ENCODE measurements at regions not wholly inside any gene's neighbourhood (a gene's known extent, or its start where the extent isn't known, plus 50 kb on each side); places are given as distances from the start of the nearest gene placed in this dataset.

DNA sequence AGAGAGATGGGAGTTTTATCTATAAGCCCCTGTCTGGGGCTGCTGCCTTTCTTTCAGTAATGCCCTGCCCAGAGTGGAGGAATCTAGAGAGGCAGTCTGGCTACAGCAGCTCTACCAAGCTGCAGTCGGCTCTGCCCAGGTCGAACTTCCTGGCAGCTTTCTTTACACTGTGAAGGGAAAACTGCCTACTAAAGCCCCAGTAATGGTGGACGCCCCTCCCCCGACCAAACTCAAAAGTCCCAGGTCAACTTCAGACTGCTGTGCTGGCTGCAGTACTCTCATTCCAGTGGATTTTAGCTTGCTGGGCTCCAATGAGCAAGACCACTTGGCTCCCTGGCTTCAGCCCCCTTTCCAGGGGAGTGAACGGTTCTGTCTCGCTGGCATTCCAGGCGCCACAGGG is 65.9 kb upstream of the RARB start:
- no peak for TF ChIP-seq EZH2phosphoT487 (IDR thresholded peaks at IDR 0.05; ENCODE audit: borderline replicate concordance, low read depth, low read length)
- TF ChIP-seq, protein P1, sequence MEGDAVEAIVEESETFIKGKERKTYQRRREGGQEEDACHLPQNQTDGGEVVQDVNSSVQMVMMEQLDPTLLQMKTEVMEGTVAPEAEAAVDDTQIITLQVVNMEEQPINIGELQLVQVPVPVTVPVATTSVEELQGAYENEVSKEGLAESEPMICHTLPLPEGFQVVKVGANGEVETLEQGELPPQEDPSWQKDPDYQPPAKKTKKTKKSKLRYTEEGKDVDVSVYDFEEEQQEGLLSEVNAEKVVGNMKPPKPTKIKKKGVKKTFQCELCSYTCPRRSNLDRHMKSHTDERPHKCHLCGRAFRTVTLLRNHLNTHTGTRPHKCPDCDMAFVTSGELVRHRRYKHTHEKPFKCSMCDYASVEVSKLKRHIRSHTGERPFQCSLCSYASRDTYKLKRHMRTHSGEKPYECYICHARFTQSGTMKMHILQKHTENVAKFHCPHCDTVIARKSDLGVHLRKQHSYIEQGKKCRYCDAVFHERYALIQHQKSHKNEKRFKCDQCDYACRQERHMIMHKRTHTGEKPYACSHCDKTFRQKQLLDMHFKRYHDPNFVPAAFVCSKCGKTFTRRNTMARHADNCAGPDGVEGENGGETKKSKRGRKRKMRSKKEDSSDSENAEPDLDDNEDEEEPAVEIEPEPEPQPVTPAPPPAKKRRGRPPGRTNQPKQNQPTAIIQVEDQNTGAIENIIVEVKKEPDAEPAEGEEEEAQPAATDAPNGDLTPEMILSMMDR (conservative IDR thresholded peaks at IDR 0.05; ENCODE audit: low read length) = no peak
- Histone ChIP-seq H3K4me3 (ENCODE audit: low read depth, low read length, poor library complexity, severe bottlenecking) (no peak overlapping the region), H3K27ac (ENCODE audit: low read depth, low read length, poor library complexity, severe bottlenecking) (no peak overlapping the region), H3K36me3 (ENCODE audit: insufficient read depth, low read length) (no peaks in the 10 kb centered on the region), H3K79me2 (ENCODE audit: insufficient read depth, low read depth, low read length) (no peaks in the 10 kb centered on the region), H3K9me3 (ENCODE audit: low read length) (no peaks in the 10 kb centered on the region), H2AFZ (ENCODE audit: low read length) (no peak overlapping the region), H3K4me1 (ENCODE audit: insufficient read depth, low read length, poor library complexity, severe bottlenecking) (no peaks in the 10 kb centered on the region), H4K20me1 (ENCODE audit: insufficient read depth, low read length) (no peaks in the 10 kb centered on the region), H3K9me2 (ENCODE audit: insufficient read depth, low read length) (no peaks in the 10 kb centered on the region), H3K4me2 (ENCODE audit: low read length) (no peak overlapping the region)
- no peak for DNase-seq (ENCODE audit: low spot score)
- POLR2A ChIA-PET = interaction anchor here (1.0 kb wide), 1 partner anchor 23 kb away, joined by 3 read pairs; no protein-coding TSS in a partner anchor
- BruUV-seq (replicated peaks) = no TSS peak
- CTCF ChIA-PET (ENCODE audit: unreplicated experiment) = no interaction called here
- intact Hi-C loops (cut with micrococcal nuclease; ENCODE audit: unreplicated experiment) = no loop called here

DNA sequence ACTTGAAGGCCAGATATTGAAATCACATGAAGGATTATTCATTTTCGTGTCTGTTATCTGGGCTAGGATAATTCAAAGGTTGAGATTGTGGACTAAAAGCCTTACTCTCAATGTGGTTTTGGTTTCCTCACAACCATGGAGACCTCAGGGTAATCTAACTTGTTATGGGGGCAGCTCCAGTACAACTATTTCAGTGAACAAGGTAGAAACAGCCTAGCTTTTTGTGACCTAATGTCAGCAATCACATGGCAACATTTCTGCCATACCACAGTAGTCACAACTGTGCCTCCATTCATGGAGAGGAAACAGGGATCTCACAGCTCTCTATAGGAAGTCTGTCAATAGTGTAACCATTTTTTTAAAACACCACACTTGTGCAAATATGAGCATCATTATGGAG is 62.4 kb upstream of the RARB start:
- intact Hi-C loops (cut with micrococcal nuclease; ENCODE audit: unreplicated experiment) = no loop called here
- no peaks in the 10 kb centered on the region for H4K20me1 ChIP-seq (ENCODE audit: insufficient read depth, low read length)
- H3K9me2 ChIP-seq (ENCODE audit: insufficient read depth, low read length) = no peaks in the 10 kb centered on the region
- TF ChIP-seq EZH2phosphoT487 (IDR thresholded peaks at IDR 0.05; ENCODE audit: borderline replicate concordance, low read depth, low read length) = no peak
- TF ChIP-seq, protein P1 (conservative IDR thresholded peaks at IDR 0.05; ENCODE audit: low read length) = no peak
- no peak overlapping the region for H3K27ac ChIP-seq (ENCODE audit: low read depth, low read length, poor library complexity, severe bottlenecking)
- no peaks in the 10 kb centered on the region for H3K4me1 ChIP-seq (ENCODE audit: insufficient read depth, low read length, poor library complexity, severe bottlenecking)
- H3K4me3 ChIP-seq (ENCODE audit: low read depth, low read length, poor library complexity, severe bottlenecking) = no peak overlapping the region
- DNase-seq (ENCODE audit: low spot score) = no peak
- H3K4me2 ChIP-seq (ENCODE audit: low read length) = no peak overlapping the region
- ChIA-PET POLR2A (no interaction called here), CTCF (ENCODE audit: unreplicated experiment) (no interaction called here)
- no peaks in the 10 kb centered on the region for H3K9me3 ChIP-seq (ENCODE audit: low read length)
- no TSS peak for BruUV-seq (replicated peaks)
- no peaks in the 10 kb centered on the region for H3K36me3 ChIP-seq (ENCODE audit: insufficient read depth, low read length)
- no peak overlapping the region for H2AFZ ChIP-seq (ENCODE audit: low read length)
- no peaks in the 10 kb centered on the region for H3K79me2 ChIP-seq (ENCODE audit: insufficient read depth, low read depth, low read length)

DNA sequence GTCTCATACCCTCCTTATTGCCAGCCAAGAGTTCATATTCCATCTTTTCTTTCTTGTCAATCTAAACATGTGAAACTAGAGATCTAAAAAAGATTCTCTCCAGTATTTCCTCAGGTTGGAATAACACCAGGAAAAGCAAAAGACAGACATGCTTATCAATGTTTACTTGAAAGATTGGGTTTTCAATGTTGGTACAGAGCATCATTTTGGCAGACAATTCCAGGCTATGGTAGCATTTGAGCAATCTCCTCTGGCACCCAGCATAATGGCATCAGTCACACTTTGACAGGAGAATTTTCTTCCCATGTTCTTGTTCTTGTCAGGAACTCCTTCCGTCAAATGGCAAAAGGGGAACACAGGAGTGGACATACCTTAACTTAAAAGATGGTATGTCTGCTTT is 61.0 kb upstream of the RARB start:
- H3K4me3 ChIP-seq (ENCODE audit: low read depth, low read length, poor library complexity, severe bottlenecking) = no peak overlapping the region
- no peaks in the 10 kb centered on the region for H3K36me3 ChIP-seq (ENCODE audit: insufficient read depth, low read length)
- no peak overlapping the region for H2AFZ ChIP-seq (ENCODE audit: low read length)
- H3K9me3 ChIP-seq (ENCODE audit: low read length) = no peaks in the 10 kb centered on the region
- H3K4me2 ChIP-seq (ENCODE audit: low read length) = no peak overlapping the region
- POLR2A ChIA-PET = no interaction called here
- no peaks in the 10 kb centered on the region for H3K79me2 ChIP-seq (ENCODE audit: insufficient read depth, low read depth, low read length)
- no peaks in the 10 kb centered on the region for H4K20me1 ChIP-seq (ENCODE audit: insufficient read depth, low read length)
- intact Hi-C loops (cut with micrococcal nuclease; ENCODE audit: unreplicated experiment) = no loop called here
- H3K27ac ChIP-seq (ENCODE audit: low read depth, low read length, poor library complexity, severe bottlenecking) = no peak overlapping the region
- no peak for DNase-seq (ENCODE audit: low spot score)
- CTCF ChIA-PET (ENCODE audit: unreplicated experiment) = no interaction called here
- no TSS peak for BruUV-seq (replicated peaks)
- no peaks in the 10 kb centered on the region for H3K9me2 ChIP-seq (ENCODE audit: insufficient read depth, low read length)
- TF ChIP-seq, protein P1 (conservative IDR thresholded peaks at IDR 0.05; ENCODE audit: low read length) = no peak
- TF ChIP-seq EZH2phosphoT487 (IDR thresholded peaks at IDR 0.05; ENCODE audit: borderline replicate concordance, low read depth, low read length) = no peak
- H3K4me1 ChIP-seq (ENCODE audit: insufficient read depth, low read length, poor library complexity, severe bottlenecking) = no peaks in the 10 kb centered on the region

Data from OCI-LY7 (cell line).